Superior temporal gyrus (tissue), 1 donor: ENCODE measurements at regions not wholly inside any gene's neighbourhood (a gene's known extent, or its start where the extent isn't known, plus 50 kb on each side); places are given as distances from the start of the nearest gene placed in this dataset.

Experiments
- DNase-seq: peaks from one replicate; pipeline ENCODE4 v3.0.0-alpha.2; 2016; ENCODE audit errors: extremely low spot score

DNA sequence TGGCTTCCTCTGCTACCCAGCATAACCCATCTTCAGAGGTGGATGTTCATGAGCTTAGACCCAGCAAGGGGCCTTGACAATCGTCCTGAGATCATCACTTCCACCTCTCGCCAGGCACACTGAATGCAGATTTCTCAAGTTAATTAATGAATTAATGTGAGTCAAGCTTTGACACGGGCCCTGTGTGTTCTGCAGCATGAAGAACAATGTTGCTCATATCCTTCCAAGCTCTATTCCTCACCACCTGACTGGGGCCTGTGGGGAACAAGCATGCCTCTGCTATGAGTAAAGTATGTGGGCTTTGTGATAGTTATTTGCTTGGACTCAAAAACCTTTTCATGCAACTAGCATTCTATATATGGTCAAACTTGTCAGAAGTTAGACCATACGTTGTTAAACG is 122.0 kb downstream of the SEC16B start:
- DNase-seq = no peak

DNA sequence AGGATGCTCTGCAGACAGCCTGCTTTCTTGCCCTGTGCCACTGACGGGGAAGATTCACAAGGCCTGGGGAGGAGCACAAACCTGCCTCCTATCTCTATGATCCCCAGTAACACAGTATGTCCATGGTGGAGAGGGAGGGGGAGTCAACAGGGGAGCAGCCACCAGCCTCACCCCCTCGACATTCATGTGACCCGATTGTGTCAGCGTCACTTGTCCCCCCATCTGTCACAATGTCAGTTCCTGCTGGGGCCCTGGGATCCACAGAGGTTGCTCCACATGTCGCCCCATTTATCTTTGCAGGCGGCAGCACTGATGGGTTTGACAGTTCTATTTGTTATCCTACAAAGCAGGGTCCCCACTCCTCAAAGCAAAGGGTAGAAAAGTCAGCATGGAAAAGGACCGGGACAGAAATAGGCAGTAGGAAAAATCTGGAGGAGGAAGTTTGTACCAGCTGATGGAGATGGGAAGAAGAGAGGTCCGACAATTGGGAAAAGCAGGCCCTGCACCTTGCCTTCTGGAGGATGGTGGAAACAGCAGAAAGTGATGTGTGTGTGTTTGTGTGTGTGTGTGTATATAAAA is 130.9 kb downstream of the SEC16B start:
- DNase-seq = no peak

DNA sequence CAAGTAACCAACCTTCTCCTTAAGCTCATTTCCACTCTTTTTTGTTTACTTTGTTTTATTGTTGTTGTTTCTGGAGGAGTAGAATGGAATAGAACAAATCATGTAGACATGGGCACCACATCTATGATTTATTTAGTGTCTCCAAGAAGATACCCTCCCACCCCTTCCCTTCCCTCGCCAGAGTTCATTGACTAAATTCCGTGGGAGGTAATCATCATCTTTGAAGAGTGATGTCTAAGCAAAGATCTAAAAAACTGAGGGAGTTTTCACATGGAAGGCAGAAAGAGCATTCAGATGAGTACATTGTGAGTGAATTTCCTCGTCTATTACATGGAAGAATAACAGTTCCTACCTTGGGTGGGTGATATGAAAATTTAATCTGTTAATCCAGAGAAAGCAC is 136.2 kb downstream of the SEC16B start:
- no peak for DNase-seq

GRCh38 chr1:177830531-177831135 is 139.2 kb downstream of the SEC16B start:
- peak; percentile 61 for DNase-seq

GRCh38 chr1:177825276-177825901 is 144.5 kb downstream of the SEC16B start:
- DNase-seq = no peak

- peak; percentile 53 for DNase-seq
Measured at GRCh38 chr1:177824508-177824982, 145.3 kb downstream of the SEC16B start.

DNA sequence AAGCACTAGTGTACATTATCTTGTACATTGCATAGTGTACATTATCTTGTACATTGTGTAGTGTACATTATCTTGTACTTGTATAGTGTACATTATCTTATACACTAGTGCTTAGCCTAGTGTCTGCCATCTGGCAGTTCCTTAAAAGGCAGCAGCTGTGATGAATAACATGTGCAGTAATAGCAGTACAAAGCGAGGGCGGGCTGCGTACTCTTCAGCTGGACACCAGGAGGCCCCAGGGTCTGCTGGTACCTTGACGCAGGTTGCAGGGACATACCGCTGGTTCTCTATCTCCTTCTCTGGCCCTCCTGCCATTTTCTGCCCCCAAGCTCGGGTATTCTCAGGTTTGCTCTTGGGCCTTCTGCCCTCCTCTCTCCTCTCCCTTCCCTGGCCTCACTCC is 149.6 kb downstream of the SEC16B start:
- peak; percentile 40 for DNase-seq

DNA sequence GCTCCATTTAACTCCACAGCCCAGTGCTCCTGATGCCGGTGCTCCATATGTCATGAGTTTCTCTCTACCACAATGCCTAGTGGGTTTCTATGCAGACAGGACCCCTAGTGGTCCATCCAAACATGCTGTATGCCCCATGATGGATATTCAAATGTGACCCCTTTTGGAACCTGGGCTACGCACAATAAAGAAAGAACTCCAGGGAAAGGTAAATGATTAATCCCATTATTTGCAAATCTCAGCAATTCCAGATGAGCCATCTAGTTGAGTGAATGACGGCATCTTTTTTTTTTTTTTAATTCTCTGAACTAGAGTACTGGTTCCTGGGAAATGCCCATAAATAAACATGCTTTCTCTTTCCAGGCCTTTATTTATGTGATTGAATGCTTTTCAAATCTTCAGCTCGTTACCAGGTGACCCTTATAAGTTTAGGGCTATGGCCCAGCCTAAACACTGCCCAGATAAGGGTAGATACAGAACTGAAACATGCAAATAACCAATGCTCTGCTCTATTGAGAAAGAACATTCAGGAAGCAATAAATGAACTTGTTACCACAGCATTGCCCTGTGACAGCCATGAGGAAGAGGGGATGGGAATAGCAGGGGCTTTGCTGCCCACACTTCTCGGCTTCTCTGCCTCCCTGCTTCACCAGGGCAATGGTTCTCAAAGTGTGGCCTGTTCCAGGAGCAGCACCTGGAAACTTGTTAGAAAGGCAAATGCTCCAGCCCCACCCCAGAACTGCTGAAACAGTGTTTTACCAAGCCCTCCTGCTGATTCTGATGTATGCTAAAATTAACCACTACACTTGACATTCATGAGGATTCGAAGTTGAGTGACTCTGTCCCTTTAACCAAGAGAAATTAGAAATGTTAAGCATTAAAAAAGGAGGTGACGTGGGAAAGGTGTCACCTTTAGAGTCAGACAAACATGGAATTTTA is 151.7 kb downstream of the SEC16B start:
- DNase-seq = no peak

- DNase-seq = no peak
Measured at GRCh38 chr1:177812650-177813049, 157.2 kb downstream of the SEC16B start.

GRCh38 chr1:177812144-177812543 is 157.7 kb downstream of the SEC16B start:
- DNase-seq = no peak

- DNase-seq = no peak
Measured at GRCh38 chr1:177811429-177811828, 158.4 kb downstream of the SEC16B start.

DNA sequence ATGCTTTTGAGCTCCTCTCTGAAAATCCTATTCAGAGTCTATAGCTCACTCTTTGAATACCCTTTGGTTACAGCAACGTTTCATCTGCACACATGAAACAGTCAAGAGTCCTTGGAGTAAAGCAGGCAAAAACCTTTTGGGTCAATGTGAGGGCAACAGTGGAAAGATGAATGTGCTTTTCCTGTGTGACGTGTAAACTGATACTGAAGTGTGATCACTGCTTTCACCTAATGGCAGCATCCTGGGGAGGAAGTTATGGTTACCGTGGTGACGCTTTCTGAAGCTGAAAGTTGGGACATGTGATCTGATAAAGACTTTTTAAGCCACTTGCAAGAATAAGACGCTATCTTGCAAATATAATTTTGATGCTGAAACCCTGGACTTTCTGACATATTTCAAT is 160.0 kb downstream of the SEC16B start:
- DNase-seq = no peak

- no peak for DNase-seq
Measured at GRCh38 chr1:177802304-177802703, 167.6 kb downstream of the SEC16B start.

DNA sequence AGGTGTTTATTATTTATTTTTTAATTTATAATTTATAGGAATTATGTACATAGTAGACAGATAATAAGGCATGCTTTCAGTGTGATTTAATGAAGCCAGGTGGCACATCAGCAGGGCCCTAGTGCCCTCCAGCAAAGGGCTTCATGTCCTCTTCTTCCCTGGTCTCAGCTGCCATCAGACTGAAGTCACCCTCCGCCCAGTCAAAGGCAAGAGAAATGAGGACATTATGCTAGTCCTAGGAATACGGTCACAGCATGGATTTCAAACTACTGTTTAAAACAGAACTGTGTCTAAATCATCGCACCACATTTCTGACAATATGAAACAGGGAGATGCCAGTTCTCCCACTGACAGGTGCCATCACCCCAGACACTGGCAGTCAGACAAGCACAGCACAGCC is 168.1 kb downstream of the SEC16B start:
- DNase-seq = no peak

DNA sequence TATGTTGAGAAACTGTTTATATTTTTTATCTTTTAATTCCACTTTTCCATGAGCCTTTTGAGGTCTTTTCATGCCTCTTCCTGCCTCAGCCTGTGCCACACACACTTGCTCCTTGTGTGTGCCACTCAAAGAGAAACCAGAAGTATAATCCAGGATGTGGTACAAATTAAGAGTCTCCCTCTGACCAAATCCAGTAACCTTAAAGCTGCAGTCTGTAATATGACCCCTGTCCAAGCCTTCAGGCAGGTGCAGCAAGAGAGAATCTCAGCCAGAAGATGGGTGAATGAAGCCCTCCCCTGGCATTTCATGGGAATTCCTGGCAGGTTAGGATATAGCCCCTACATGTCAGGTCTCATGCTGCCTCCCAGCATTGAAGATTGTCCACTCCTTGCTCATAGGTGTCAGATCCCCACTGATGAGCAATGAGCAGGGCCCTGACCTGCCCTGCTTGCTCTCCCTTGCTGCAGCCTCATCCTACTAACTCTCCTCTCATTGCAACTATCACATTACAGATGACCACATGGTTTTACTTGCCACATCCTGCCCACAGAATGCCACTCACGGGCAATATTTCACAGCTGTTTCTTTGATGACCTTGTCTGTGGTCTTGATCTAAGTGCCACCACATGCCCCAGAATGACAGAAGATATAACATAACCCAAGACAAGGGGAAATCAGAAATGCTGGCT is 169.3 kb downstream of the SEC16B start:
- DNase-seq = no peak

DNA sequence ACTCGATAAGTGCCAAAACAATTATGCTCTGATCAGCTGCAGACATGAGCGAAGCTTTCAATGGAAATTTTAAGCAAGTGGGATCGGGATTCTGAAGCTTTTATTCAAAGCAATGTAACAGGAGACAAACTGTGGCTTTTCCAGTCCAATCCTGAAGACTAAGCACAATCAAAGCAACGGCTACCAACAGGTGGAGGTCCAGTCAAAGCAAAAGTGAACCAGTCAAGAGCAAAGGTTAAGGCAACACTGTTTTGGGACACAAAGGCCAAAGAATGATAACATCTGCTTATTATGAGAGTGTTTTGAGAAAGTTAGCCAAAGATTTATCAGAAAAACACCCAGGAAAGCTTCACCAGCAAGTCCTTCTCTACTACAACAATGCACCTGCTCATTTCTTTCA is 170.1 kb downstream of the SEC16B start:
- DNase-seq = no peak

DNA sequence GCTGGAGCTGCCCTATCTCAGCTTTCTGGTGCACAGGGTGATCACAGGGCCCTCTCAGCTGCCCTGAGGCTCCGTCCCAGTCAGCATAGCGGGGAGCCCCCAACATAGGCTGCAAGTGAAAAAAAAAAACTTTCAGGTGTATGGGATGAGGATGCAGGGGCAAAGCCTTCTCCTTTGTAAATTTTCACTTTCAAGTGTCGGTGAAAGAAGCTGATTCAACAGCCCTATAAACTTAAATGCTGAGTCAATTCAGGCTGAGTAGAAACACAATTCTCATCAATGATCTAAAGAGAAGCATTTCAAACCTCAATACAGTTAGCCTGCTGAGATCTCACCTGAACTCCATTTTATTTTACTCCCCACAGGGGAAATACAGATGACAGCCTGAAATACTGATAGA is 171.2 kb downstream of the SEC16B start:
- no peak for DNase-seq

DNA sequence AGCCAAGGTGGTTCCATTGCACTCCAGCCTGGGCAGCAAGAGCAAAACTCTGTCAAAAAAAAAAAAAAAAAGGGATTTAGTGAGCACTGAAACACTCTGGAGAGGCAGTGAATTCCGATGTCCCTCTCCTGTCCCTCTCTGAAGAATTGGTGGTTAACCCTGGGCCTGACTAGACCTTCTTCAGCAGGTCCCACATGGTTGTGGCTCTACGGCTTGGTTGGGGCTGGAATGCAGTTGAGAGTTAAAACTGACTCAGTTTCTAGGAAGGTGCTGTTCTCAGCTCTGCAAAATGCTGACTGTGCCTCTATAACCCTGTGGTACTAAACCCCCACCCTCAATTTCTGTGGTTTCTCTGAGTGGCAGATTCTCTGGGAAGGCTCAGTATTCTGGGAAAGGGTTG is 173.3 kb downstream of the SEC16B start:
- DNase-seq = no peak

GRCh38 chr1:177794376-177794991 is 175.4 kb downstream of the SEC16B start:
- DNase-seq = no peak

DNA sequence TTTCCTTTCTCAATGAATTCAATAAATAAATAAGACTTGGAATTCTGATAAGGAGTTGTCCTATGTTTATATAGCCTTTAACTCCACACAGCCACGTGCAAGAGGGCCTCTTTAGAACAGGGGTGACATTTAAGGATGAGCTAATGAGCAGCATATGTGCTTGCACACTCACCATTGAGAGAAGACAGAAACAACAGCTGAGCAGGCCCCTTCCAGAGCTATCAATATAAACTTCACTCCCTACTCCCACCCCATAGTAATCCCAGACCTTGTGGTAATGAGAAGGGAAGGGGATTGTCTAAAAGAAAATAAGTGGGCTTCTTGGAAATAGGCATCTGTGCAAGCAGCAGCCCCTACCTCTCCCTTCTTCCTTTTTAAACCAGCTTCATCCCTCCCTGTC is 176.0 kb downstream of the SEC16B start:
- no peak for DNase-seq

GRCh38 chr1:177790566-177790965 is 179.3 kb downstream of the SEC16B start:
- no peak for DNase-seq
